ENCODE measurements at regions not wholly inside any gene's neighbourhood (a gene's known extent, or its start where the extent isn't known, plus 50 kb on each side); places are given as distances from the start of the nearest gene placed in this dataset.

GRCh38 chr2:35731674-35732073 lies 623.9 kb upstream of the CRIM1 start:
- DNase-seq: no peak
- TF ChIP-seq CTCF (IDR thresholded peaks at IDR 0.05; ENCODE audit: low read depth, low read length, missing control alignments): no peak
- Histone ChIP-seq H3K27me3 (replicated peaks) (no peaks in the 10 kb centered on the region), H3K4me3 (ENCODE audit: low read depth, low read length) (no peak overlapping the region), H3K27ac (no peak overlapping the region), H3K36me3 (replicated peaks) (no peaks in the 10 kb centered on the region)
- in situ Hi-C loops (cut with HindIII; ENCODE audit: low pct_ligation_motif_present, low sequenced_read_pairs): no loop called here

GRCh38 chr2:35714883-35715282 lies 640.7 kb upstream of the CRIM1 start:
- no peak for TF ChIP-seq CTCF (IDR thresholded peaks at IDR 0.05; ENCODE audit: low read depth, low read length, missing control alignments)
- Histone ChIP-seq H3K27ac (no peak overlapping the region), H3K4me3 (ENCODE audit: low read depth, low read length) (no peak overlapping the region), H3K36me3 (replicated peaks) (no peaks in the 10 kb centered on the region), H3K27me3 (replicated peaks) (no peaks in the 10 kb centered on the region)
- in situ Hi-C loops (cut with HindIII; ENCODE audit: low pct_ligation_motif_present, low sequenced_read_pairs): no loop called here
- DNase-seq: no peak

GRCh38 chr2:35708411-35708923 lies 647.1 kb upstream of the CRIM1 start:
- Histone ChIP-seq H3K27ac (no peak overlapping the region), H3K27me3 (replicated peaks) (no peaks in the 10 kb centered on the region), H3K4me3 (ENCODE audit: low read depth, low read length) (no peak overlapping the region), H3K36me3 (replicated peaks) (no peaks in the 10 kb centered on the region)
- in situ Hi-C loops (cut with HindIII; ENCODE audit: low pct_ligation_motif_present, low sequenced_read_pairs): no loop called here
- DNase-seq: no peak
- no peak for TF ChIP-seq CTCF (IDR thresholded peaks at IDR 0.05; ENCODE audit: low read depth, low read length, missing control alignments)

- no peak for TF ChIP-seq CTCF (IDR thresholded peaks at IDR 0.05; ENCODE audit: low read depth, low read length, missing control alignments)
- no peaks in the 10 kb centered on the region for H3K27me3 ChIP-seq (replicated peaks)
- H3K27ac ChIP-seq: no peak overlapping the region
- H3K4me3 ChIP-seq (ENCODE audit: low read depth, low read length): no peak overlapping the region
- peak; percentile 19 for DNase-seq
- in situ Hi-C loops (cut with HindIII; ENCODE audit: low pct_ligation_motif_present, low sequenced_read_pairs): no loop called here
- no peaks in the 10 kb centered on the region for H3K36me3 ChIP-seq (replicated peaks)
These were observed 667.3 kb upstream of the CRIM1 start for GRCh38 chr2:35688309-35688708.

- H3K4me3 ChIP-seq (ENCODE audit: low read depth, low read length): no peak overlapping the region
- no peak for TF ChIP-seq CTCF (IDR thresholded peaks at IDR 0.05; ENCODE audit: low read depth, low read length, missing control alignments)
- in situ Hi-C loops (cut with HindIII; ENCODE audit: low pct_ligation_motif_present, low sequenced_read_pairs): no loop called here
These were observed 703.8 kb upstream of the CRIM1 start for GRCh38 chr2:35651688-35652323.

GRCh38 chr2:35614640-35615039 lies 740.9 kb upstream of the CRIM1 start:
- no peak for TF ChIP-seq CTCF (IDR thresholded peaks at IDR 0.05; ENCODE audit: low read depth, low read length, missing control alignments)
- no peak for DNase-seq
- Histone ChIP-seq H3K36me3 (replicated peaks) (no peaks in the 10 kb centered on the region), H3K4me3 (ENCODE audit: low read depth, low read length) (no peak overlapping the region), H3K27ac (no peak overlapping the region), H3K27me3 (replicated peaks) (no peaks in the 10 kb centered on the region)
- in situ Hi-C loops (cut with HindIII; ENCODE audit: low pct_ligation_motif_present, low sequenced_read_pairs): no loop called here

More at GRCh38 chr2:35651688-35652323, 703.8 kb upstream of the CRIM1 start:
- no peak for DNase-seq
- Histone ChIP-seq H3K27me3 (replicated peaks) (no peaks in the 10 kb centered on the region), H3K27ac (no peak overlapping the region), H3K36me3 (replicated peaks) (no peaks in the 10 kb centered on the region)

All from brain microvascular endothelial cell (primary cell).